Ishikawa (cell line): ENCODE measurements at regions not wholly inside any gene's neighbourhood (a gene's known extent, or its start where the extent isn't known, plus 50 kb on each side); places are given as distances from the start of the nearest gene placed in this dataset.

Source experiments
- CEBPB ChIP-seq: IDR thresholded peaks from 2 replicates; pipeline ENCODE4 v1.6.1; 2012
- CREB1 ChIP-seq: IDR thresholded peaks from 2 replicates; pipeline ENCODE4 v1.6.1; 2012; ENCODE audit warnings: low read depth
- EGR1 ChIP-seq: IDR thresholded peaks from 2 replicates; pipeline ENCODE4 v1.6.1; 2012
- EP300 ChIP-seq: IDR thresholded peaks from 2 replicates; pipeline ENCODE4 v1.6.1; 2012; ENCODE audit warnings: borderline replicate concordance
- MAX ChIP-seq: IDR thresholded peaks from 2 replicates; pipeline ENCODE4 v1.6.1; 2012
- NFIC ChIP-seq: IDR thresholded peaks from 2 replicates; pipeline ENCODE4 v1.6.1; 2012
- RAD21 ChIP-seq: IDR thresholded peaks from 2 replicates; pipeline ENCODE4 v1.6.1; 2012; ENCODE audit warnings: low read depth
- REST ChIP-seq: IDR thresholded peaks from 2 replicates; pipeline ENCODE4 v1.6.1; 2012; ENCODE audit warnings: low read depth, mild to moderate bottlenecking
- TAF1 ChIP-seq: IDR thresholded peaks from 2 replicates; pipeline ENCODE4 v1.6.1; 2012; ENCODE audit warnings: low read depth, mild to moderate bottlenecking
- TCF12 ChIP-seq: IDR thresholded peaks from 2 replicates; pipeline ENCODE4 v1.6.1; 2012; ENCODE audit warnings: low read depth
- TEAD4 ChIP-seq: IDR thresholded peaks from 2 replicates; pipeline ENCODE4 v1.6.1; 2012
- USF1 ChIP-seq: IDR thresholded peaks from 2 replicates; pipeline ENCODE4 v1.6.1; 2012
- YY1 ChIP-seq: IDR thresholded peaks from 2 replicates; pipeline ENCODE4 v1.6.1; 2012; ENCODE audit warnings: low read depth
- ZBTB7A ChIP-seq: IDR thresholded peaks from 2 replicates; pipeline ENCODE4 v1.6.1; 2012; ENCODE audit warnings: low read depth

GRCh38 chr6:143583542-143584327, 72.2 kb upstream of the FUCA2 start:
- no peak for TF ChIP-seq MAX
- TF ChIP-seq REST, result no peak
- no peak for TF ChIP-seq YY1
- no peak for TF ChIP-seq EP300
- TF ChIP-seq ZBTB7A, result no peak
- no peak for TF ChIP-seq CREB1
- TF ChIP-seq TCF12, result no peak
- no peak for TF ChIP-seq TAF1
- no peak for TF ChIP-seq CEBPB
- TF ChIP-seq USF1, result no peak
- TF ChIP-seq EGR1, result no peak
- TF ChIP-seq RAD21, result no peak
- TF ChIP-seq NFIC, result no peak
- no peak for TF ChIP-seq TEAD4
